Upper lobe of left lung (tissue), 6 donors: ENCODE measurements at regions not wholly inside any gene's neighbourhood (a gene's known extent, or its start where the extent isn't known, plus 50 kb on each side); places are given as distances from the start of the nearest gene placed in this dataset.
"Not testable (repeated sequence)": the region's sequence is repeated elsewhere in the genome, so short reads cannot be mapped to it uniquely, and the experiment has no call there.

Source experiments
- ATAC-seq, 2 donors: fragments of 200-7000 bp; cut with Tn5 transposase; one replicate each; pipeline ENCODE4 v1.9.1; 2022; ENCODE audit warnings: mild to moderate bottlenecking in 2 of 2, moderate library complexity in 2 of 2; ENCODE audit not compliant: low FRiP score in 2 of 2
- DNase-seq, 2 donors: peaks; one replicate each; pipeline ENCODE4 v3.0.0-alpha.2; 2019 to 2020
- H3K27ac ChIP-seq, 4 donors: fragments of 200-600 bp; sonication (generic); one replicate each; pipeline ENCODE4 v1.5.1; 2016 to 2019
- H3K27me3 ChIP-seq, 4 donors: fragments of 200-600 bp; sonication (generic); one replicate each; pipeline ENCODE4 v1.5.1; 2017 to 2019
- H3K36me3 ChIP-seq, 4 donors: fragments of 200-600 bp; sonication (generic); one replicate each; pipeline ENCODE4 v1.5.1; 2016 to 2019
- H3K4me1 ChIP-seq, 4 donors: fragments of 200-600 bp; sonication (generic); one replicate each; pipeline ENCODE4 v1.5.1; 2018 to 2019
- H3K4me3 ChIP-seq, 4 donors: fragments of 200-600 bp; sonication (generic); one replicate each; pipeline ENCODE4 v1.5.1; 2017 to 2019; ENCODE audit warnings: mild to moderate bottlenecking in 2 of 4, moderate library complexity in 1 of 4
- H3K9me3 ChIP-seq, 4 donors: fragments of 200-600 bp; sonication (generic); one replicate each; pipeline ENCODE4 v1.5.1; 2018 to 2019
- EP300 ChIP-seq, 4 donors: sonication (generic); formaldehyde crosslinking; IDR thresholded peaks; one replicate each; pipeline ENCODE4 v1.5.1; 2017; ENCODE audit warnings: antibody characterized with exemption in 4 of 4, control low read depth in 2 of 4
- POLR2A ChIP-seq, 4 donors: fragments of 450-650 bp; IDR thresholded peaks; one replicate each; pipeline ENCODE4 v1.5.1; 2016 to 2017; ENCODE audit warnings: antibody characterized with exemption in 4 of 4, mild to moderate bottlenecking in 2 of 4
- POLR2AphosphoS5 ChIP-seq, 2 donors: sonication (generic); formaldehyde crosslinking; IDR thresholded peaks; one replicate each; pipeline ENCODE4 v1.5.1; 2017; ENCODE audit warnings: antibody characterized with exemption in 2 of 2
- whole genome bisulfite sequencing, 2 donors: methylation state at CpG; one replicate each; pipeline ENCODE4 v1.1.5; 2017 to 2018; 5-methylcytosine and 5-hydroxymethylcytosine counted together
- TF ChIP-seq, protein P1 (sequence below), 6 experiments: fragments of 450-650 bp in 4 of 6; fragments of 200-600 bp in 2 of 6; sonication (generic) in 2 of 6; IDR thresholded peaks; one replicate each; pipeline ENCODE4 v1.5.1; 2016 to 2019; ENCODE audit warnings: antibody characterized with exemption in 6 of 6
- donor health status: DM: no; HTN: no; CAD: no; lungs with moderate emphysema.
- donor health status: DM: no; HTN: yes; CAD: no; lungs with severe emphysema.

DNA sequence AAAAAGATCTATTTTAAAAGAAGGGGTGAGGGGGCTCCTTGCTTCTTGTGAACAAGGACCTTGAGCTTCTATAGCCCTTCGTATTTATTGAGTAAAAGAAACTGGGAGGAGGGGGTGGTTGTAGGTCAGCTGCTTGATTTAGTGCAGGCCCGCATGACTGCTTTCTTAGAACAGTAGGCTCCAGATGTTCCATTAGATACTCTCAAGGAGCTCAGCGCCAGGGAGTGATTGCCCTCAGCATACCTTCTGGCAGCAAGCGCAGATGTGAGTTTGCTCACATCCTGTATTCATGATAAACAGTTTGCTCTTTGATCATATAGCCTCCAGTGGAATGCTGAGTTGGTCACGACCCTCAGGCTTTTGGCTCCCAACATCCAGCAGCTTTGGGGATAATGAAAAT, 108.9 kb upstream of the XPO1 start:
- ATAC-seq (no peak), DNase-seq (no peak)
- Histone ChIP-seq H3K4me3 (no peak overlapping the region), H3K27me3 (no peaks in the 10 kb centered on the region), H3K4me1 (no peaks in the 10 kb centered on the region), H3K36me3 (no peaks in the 10 kb centered on the region), H3K27ac (no peak overlapping the region), H3K9me3 (peaks cover 0 to 10% (median 5%) of the 10 kb centered on the region in 4 donors)
- TF ChIP-seq, protein P1, sequence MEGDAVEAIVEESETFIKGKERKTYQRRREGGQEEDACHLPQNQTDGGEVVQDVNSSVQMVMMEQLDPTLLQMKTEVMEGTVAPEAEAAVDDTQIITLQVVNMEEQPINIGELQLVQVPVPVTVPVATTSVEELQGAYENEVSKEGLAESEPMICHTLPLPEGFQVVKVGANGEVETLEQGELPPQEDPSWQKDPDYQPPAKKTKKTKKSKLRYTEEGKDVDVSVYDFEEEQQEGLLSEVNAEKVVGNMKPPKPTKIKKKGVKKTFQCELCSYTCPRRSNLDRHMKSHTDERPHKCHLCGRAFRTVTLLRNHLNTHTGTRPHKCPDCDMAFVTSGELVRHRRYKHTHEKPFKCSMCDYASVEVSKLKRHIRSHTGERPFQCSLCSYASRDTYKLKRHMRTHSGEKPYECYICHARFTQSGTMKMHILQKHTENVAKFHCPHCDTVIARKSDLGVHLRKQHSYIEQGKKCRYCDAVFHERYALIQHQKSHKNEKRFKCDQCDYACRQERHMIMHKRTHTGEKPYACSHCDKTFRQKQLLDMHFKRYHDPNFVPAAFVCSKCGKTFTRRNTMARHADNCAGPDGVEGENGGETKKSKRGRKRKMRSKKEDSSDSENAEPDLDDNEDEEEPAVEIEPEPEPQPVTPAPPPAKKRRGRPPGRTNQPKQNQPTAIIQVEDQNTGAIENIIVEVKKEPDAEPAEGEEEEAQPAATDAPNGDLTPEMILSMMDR (IDR thresholded peaks at IDR 0.05): no peak
- WGBS, 2 donors: 80 to 84% methylated on average over 5 of the region's 5 CpGs

DNA sequence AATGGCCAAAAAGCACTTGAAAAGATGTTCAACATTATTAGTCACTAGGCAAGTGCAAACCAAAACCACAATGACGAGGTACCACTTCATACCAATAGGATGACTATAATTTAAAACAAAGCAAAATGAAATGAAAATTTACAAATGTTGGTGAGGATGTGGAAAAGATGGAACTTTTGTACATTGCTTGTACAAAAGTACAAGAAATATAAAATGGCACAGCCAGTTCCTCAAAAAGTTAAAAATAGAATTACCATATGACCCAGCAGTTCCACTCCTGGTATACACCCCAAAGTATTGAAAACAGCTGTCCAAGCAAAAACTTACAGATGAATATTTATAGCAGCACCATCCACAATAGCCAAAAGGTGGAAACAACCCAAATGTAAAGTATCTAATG, 107.8 kb upstream of the XPO1 start:
- ATAC-seq: no peak
- Histone ChIP-seq H3K9me3 (peaks cover 0 to 10% (median 5%) of the 10 kb centered on the region in 4 donors), H3K36me3 (no peaks in the 10 kb centered on the region), H3K4me3 (no peak overlapping the region), H3K27me3 (no peaks in the 10 kb centered on the region), H3K27ac (no peak overlapping the region), H3K4me1 (no peaks in the 10 kb centered on the region)
- WGBS, 2 donors: 76 to 88% methylated on average over 1 of the region's 1 CpG
- no peak for DNase-seq
- TF ChIP-seq, protein P1 (IDR thresholded peaks at IDR 0.05): no peak
- TF ChIP-seq EP300 (IDR thresholded peaks at IDR 0.05) (no peak), POLR2AphosphoS5 (IDR thresholded peaks at IDR 0.05) (no peak), POLR2A (IDR thresholded peaks at IDR 0.05) (no peak)

DNA sequence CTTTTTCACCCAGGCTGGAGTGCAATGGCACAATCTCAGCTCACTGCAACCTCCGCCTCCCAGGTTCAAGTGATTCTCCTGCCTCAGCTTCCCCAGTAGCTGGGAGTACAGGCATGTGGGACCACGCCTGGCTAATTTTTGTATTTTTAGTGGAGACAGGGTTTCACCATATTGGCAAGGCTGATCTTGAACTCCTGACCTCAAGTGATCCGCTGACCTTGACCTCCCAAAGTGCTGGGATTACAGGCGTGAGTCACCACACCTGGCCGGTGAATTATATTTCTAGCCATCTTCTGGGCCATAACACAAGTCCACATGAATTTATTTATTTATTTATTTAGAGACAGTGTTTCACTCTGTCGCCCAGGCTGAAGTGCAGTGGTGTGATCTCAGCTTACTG, 105.0 kb upstream of the XPO1 start:
- H3K9me3 ChIP-seq, ATAC-seq, H3K4me1 ChIP-seq, H3K36me3 ChIP-seq, H3K4me3 ChIP-seq, H3K27ac ChIP-seq, DNase-seq, H3K27me3 ChIP-seq: not testable (repeated sequence)
- 96 to 98% methylated on average over 6 of the region's 6 CpGs for WGBS, 2 donors

DNA sequence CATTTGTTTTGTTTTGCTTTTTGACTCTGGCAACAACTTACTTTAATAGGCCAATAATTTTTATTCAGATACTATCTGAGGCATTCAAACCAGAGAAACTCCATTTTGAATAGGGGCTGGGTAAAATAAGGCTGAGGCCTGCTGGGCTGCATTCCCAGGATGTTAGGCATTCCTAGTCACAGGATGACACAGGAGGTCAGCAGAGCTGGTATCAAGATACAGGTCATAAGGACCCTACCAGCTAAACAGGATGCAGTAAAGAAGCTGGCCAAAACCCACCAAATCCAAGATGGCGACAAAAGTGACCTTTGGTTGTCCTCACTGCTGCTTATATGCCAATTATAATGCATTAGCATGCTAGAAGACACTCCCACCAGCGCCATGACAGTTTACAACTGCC, 102.2 kb upstream of the XPO1 start:
- no peaks in the 10 kb centered on the region for H3K36me3 ChIP-seq
- ATAC-seq: no peak
- H3K27me3 ChIP-seq: no peaks in the 10 kb centered on the region
- no peak overlapping the region for H3K27ac ChIP-seq
- TF ChIP-seq EP300 (IDR thresholded peaks at IDR 0.05) (no peak), POLR2AphosphoS5 (IDR thresholded peaks at IDR 0.05) (no peak), POLR2A (IDR thresholded peaks at IDR 0.05) (no peak)
- TF ChIP-seq, protein P1 (IDR thresholded peaks at IDR 0.05): no peak
- no peak for DNase-seq
- no peak overlapping the region for H3K4me3 ChIP-seq
- no peaks in the 10 kb centered on the region for H3K4me1 ChIP-seq
- no peaks in the 10 kb centered on the region for H3K9me3 ChIP-seq
- WGBS, 2 donors: 100% methylated on average over 2 of the region's 2 CpGs

DNA sequence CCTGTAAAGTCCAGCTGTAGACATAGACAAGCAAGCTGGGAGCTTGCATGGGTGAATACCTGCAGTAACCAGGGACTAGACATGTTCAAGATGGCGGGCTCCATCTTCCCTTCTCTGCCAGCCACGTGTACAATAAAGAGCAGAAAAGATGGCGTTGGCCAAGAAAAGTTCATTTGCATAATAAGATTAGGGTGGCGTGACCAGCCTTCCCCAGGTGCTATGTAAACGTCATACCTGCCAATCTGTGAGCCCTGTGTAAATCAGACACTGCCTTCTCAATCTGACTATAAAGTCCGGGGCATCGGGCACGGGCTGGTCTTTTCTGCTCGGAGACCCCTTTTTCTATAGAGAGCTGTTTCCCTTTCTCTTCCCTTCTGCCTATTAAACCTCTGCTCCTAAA, 101.6 kb upstream of the XPO1 start:
- 92 to 94% methylated on average over 9 of the region's 9 CpGs for WGBS, 2 donors
- ATAC-seq (no peak), DNase-seq (no peak)
- Histone ChIP-seq H3K27me3 (no peaks in the 10 kb centered on the region), H3K4me3 (no peak overlapping the region), H3K4me1 (no peaks in the 10 kb centered on the region), H3K9me3 (no peaks in the 10 kb centered on the region), H3K36me3 (no peaks in the 10 kb centered on the region), H3K27ac (no peak overlapping the region)
- TF ChIP-seq EP300 (IDR thresholded peaks at IDR 0.05): no peak
- TF ChIP-seq, protein P1 (IDR thresholded peaks at IDR 0.05): no peak
- TF ChIP-seq POLR2AphosphoS5 (IDR thresholded peaks at IDR 0.05): no peak
- no peak for TF ChIP-seq POLR2A (IDR thresholded peaks at IDR 0.05)
